ENCODE measurements at regions not wholly inside any gene's neighbourhood (a gene's known extent, or its start where the extent isn't known, plus 50 kb on each side); places are given as distances from the start of the nearest gene placed in this dataset.

GRCh38 chr11:116136987-116137674 is 632.9 kb upstream of the CADM1 start:
- no peak overlapping the region for H3K9ac ChIP-seq (ENCODE audit: low read length in 5 of 5)
- H3K36me3 ChIP-seq (ENCODE audit: control insufficient read depth in 5 of 5, insufficient read depth in 5 of 5, low read length in 5 of 5) = no peaks in the 10 kb centered on the region
- H3K4me1 ChIP-seq (ENCODE audit: control insufficient read depth in 5 of 5, insufficient read depth in 5 of 5, low read length in 5 of 5) = peaks cover 0 to 57% (median 10%) of the 10 kb centered on the region in 5 donors
- peaks cover 0 to 2% (median 0%) of the 10 kb centered on the region in 5 donors for H3K27me3 ChIP-seq (ENCODE audit: control insufficient read depth in 5 of 5, insufficient read depth in 4 of 5, low read length in 5 of 5)
- no peaks in the 10 kb centered on the region for H3K9me3 ChIP-seq (ENCODE audit: control insufficient read depth in 5 of 5, low read length in 5 of 5)
- H3K27ac ChIP-seq (ENCODE audit: low read depth, low read length) = no peak overlapping the region
- H3K4me3 ChIP-seq (ENCODE audit: low read depth in 1 of 5, low read length in 5 of 5) = no peak overlapping the region

- Histone ChIP-seq H3K9ac (ENCODE audit: low read length in 5 of 5) (no peak overlapping the region), H3K9me3 (ENCODE audit: control insufficient read depth in 5 of 5, low read length in 5 of 5) (no peaks in the 10 kb centered on the region), H3K4me1 (ENCODE audit: control insufficient read depth in 5 of 5, insufficient read depth in 5 of 5, low read length in 5 of 5) (peaks cover 0 to 58% (median 10%) of the 10 kb centered on the region in 5 donors), H3K36me3 (ENCODE audit: control insufficient read depth in 5 of 5, insufficient read depth in 5 of 5, low read length in 5 of 5) (no peaks in the 10 kb centered on the region), H3K27me3 (ENCODE audit: control insufficient read depth in 5 of 5, insufficient read depth in 4 of 5, low read length in 5 of 5) (peaks cover 0 to 2% (median 0%) of the 10 kb centered on the region in 5 donors), H3K27ac (ENCODE audit: low read depth, low read length) (no peak overlapping the region), H3K4me3 (ENCODE audit: low read depth in 1 of 5, low read length in 5 of 5) (no peak overlapping the region)
Measured at GRCh38 chr11:116135891-116136290, 631.7 kb upstream of the CADM1 start.

- peaks cover 0 to 58% (median 10%) of the 10 kb centered on the region in 5 donors for H3K4me1 ChIP-seq (ENCODE audit: control insufficient read depth in 5 of 5, insufficient read depth in 5 of 5, low read length in 5 of 5)
- H3K27ac ChIP-seq (ENCODE audit: low read depth, low read length) = no peak overlapping the region
- no peaks in the 10 kb centered on the region for H3K9me3 ChIP-seq (ENCODE audit: control insufficient read depth in 5 of 5, low read length in 5 of 5)
- H3K27me3 ChIP-seq (ENCODE audit: control insufficient read depth in 5 of 5, insufficient read depth in 4 of 5, low read length in 5 of 5) = no peaks in the 10 kb centered on the region
- no peak overlapping the region for H3K9ac ChIP-seq (ENCODE audit: low read length in 5 of 5)
- no peaks in the 10 kb centered on the region for H3K36me3 ChIP-seq (ENCODE audit: control insufficient read depth in 5 of 5, insufficient read depth in 5 of 5, low read length in 5 of 5)
- no peak overlapping the region for H3K4me3 ChIP-seq (ENCODE audit: low read depth in 1 of 5, low read length in 5 of 5)
Measured at GRCh38 chr11:116134450-116134849, 630.2 kb upstream of the CADM1 start.

- Histone ChIP-seq H3K4me1 (ENCODE audit: control insufficient read depth in 5 of 5, insufficient read depth in 5 of 5, low read length in 5 of 5) (peaks cover 0 to 50% (median 10%) of the 10 kb centered on the region in 5 donors), H3K27ac (ENCODE audit: low read depth, low read length) (no peak overlapping the region)
Measured at GRCh38 chr11:116132273-116132978, 628.2 kb upstream of the CADM1 start.

GRCh38 chr11:116130122-116130521 is 625.9 kb upstream of the CADM1 start:
- Histone ChIP-seq H3K9ac (ENCODE audit: low read length in 5 of 5) (no peak overlapping the region), H3K9me3 (ENCODE audit: control insufficient read depth in 5 of 5, low read length in 5 of 5) (no peaks in the 10 kb centered on the region), H3K36me3 (ENCODE audit: control insufficient read depth in 5 of 5, insufficient read depth in 5 of 5, low read length in 5 of 5) (no peaks in the 10 kb centered on the region), H3K27ac (ENCODE audit: low read depth, low read length) (no peak overlapping the region), H3K4me1 (ENCODE audit: control insufficient read depth in 5 of 5, insufficient read depth in 5 of 5, low read length in 5 of 5) (peaks cover 0 to 30% (median 10%) of the 10 kb centered on the region in 5 donors), H3K27me3 (ENCODE audit: control insufficient read depth in 5 of 5, insufficient read depth in 4 of 5, low read length in 5 of 5) (peaks cover 0 to 3% (median 0%) of the 10 kb centered on the region in 5 donors), H3K4me3 (ENCODE audit: low read depth in 1 of 5, low read length in 5 of 5) (no peak overlapping the region)

More at GRCh38 chr11:116132273-116132978, 628.2 kb upstream of the CADM1 start:
- Histone ChIP-seq H3K9ac (ENCODE audit: low read length in 5 of 5) (no peak overlapping the region), H3K27me3 (ENCODE audit: control insufficient read depth in 5 of 5, insufficient read depth in 4 of 5, low read length in 5 of 5) (no peaks in the 10 kb centered on the region), H3K36me3 (ENCODE audit: control insufficient read depth in 5 of 5, insufficient read depth in 5 of 5, low read length in 5 of 5) (no peaks in the 10 kb centered on the region), H3K9me3 (ENCODE audit: control insufficient read depth in 5 of 5, low read length in 5 of 5) (no peaks in the 10 kb centered on the region), H3K4me3 (ENCODE audit: low read depth in 1 of 5, low read length in 5 of 5) (no peak overlapping the region)

GRCh38 chr11:116129456-116129855 is 625.2 kb upstream of the CADM1 start:
- H3K9me3 ChIP-seq (ENCODE audit: control insufficient read depth in 5 of 5, low read length in 5 of 5) = no peaks in the 10 kb centered on the region
- H3K27ac ChIP-seq (ENCODE audit: low read depth, low read length) = no peak overlapping the region
- no peak overlapping the region for H3K9ac ChIP-seq (ENCODE audit: low read length in 5 of 5)
- H3K4me1 ChIP-seq (ENCODE audit: control insufficient read depth in 5 of 5, insufficient read depth in 5 of 5, low read length in 5 of 5) = peaks cover 0 to 23% (median 10%) of the 10 kb centered on the region in 5 donors
- H3K27me3 ChIP-seq (ENCODE audit: control insufficient read depth in 5 of 5, insufficient read depth in 4 of 5, low read length in 5 of 5) = peaks cover 0 to 5% (median 0%) of the 10 kb centered on the region in 5 donors
- H3K4me3 ChIP-seq (ENCODE audit: low read depth in 1 of 5, low read length in 5 of 5) = no peak overlapping the region
- no peaks in the 10 kb centered on the region for H3K36me3 ChIP-seq (ENCODE audit: control insufficient read depth in 5 of 5, insufficient read depth in 5 of 5, low read length in 5 of 5)

- Histone ChIP-seq H3K9ac (ENCODE audit: low read length in 5 of 5) (no peak overlapping the region), H3K9me3 (ENCODE audit: control insufficient read depth in 5 of 5, low read length in 5 of 5) (no peaks in the 10 kb centered on the region), H3K4me1 (ENCODE audit: control insufficient read depth in 5 of 5, insufficient read depth in 5 of 5, low read length in 5 of 5) (peaks cover 0 to 2% (median 0%) of the 10 kb centered on the region in 5 donors)
Measured at GRCh38 chr11:116126562-116126961, 622.3 kb upstream of the CADM1 start.

GRCh38 chr11:116124922-116125714 is 620.9 kb upstream of the CADM1 start:
- Histone ChIP-seq H3K4me1 (ENCODE audit: control insufficient read depth in 5 of 5, insufficient read depth in 5 of 5, low read length in 5 of 5) (peaks cover 0 to 2% (median 0%) of the 10 kb centered on the region in 5 donors), H3K36me3 (ENCODE audit: control insufficient read depth in 5 of 5, insufficient read depth in 5 of 5, low read length in 5 of 5) (no peaks in the 10 kb centered on the region), H3K4me3 (ENCODE audit: low read depth in 1 of 5, low read length in 5 of 5) (no peak overlapping the region), H3K9ac (ENCODE audit: low read length in 5 of 5) (no peak overlapping the region), H3K9me3 (ENCODE audit: control insufficient read depth in 5 of 5, low read length in 5 of 5) (no peaks in the 10 kb centered on the region), H3K27me3 (ENCODE audit: control insufficient read depth in 5 of 5, insufficient read depth in 4 of 5, low read length in 5 of 5) (peaks cover 0 to 5% (median 0%) of the 10 kb centered on the region in 5 donors), H3K27ac (ENCODE audit: low read depth, low read length) (no peak overlapping the region)

More at GRCh38 chr11:116126562-116126961, 622.3 kb upstream of the CADM1 start:
- H3K27ac ChIP-seq (ENCODE audit: low read depth, low read length) = no peak overlapping the region
- peaks cover 0 to 5% (median 0%) of the 10 kb centered on the region in 5 donors for H3K27me3 ChIP-seq (ENCODE audit: control insufficient read depth in 5 of 5, insufficient read depth in 4 of 5, low read length in 5 of 5)
- H3K4me3 ChIP-seq (ENCODE audit: low read depth in 1 of 5, low read length in 5 of 5) = no peak overlapping the region
- no peaks in the 10 kb centered on the region for H3K36me3 ChIP-seq (ENCODE audit: control insufficient read depth in 5 of 5, insufficient read depth in 5 of 5, low read length in 5 of 5)

GRCh38 chr11:116123739-116124138 is 619.5 kb upstream of the CADM1 start:
- H3K27ac ChIP-seq (ENCODE audit: low read depth, low read length) = no peak overlapping the region
- H3K4me3 ChIP-seq (ENCODE audit: low read depth in 1 of 5, low read length in 5 of 5) = no peak overlapping the region
- no peaks in the 10 kb centered on the region for H3K9me3 ChIP-seq (ENCODE audit: control insufficient read depth in 5 of 5, low read length in 5 of 5)
- no peak overlapping the region for H3K9ac ChIP-seq (ENCODE audit: low read length in 5 of 5)
- H3K36me3 ChIP-seq (ENCODE audit: control insufficient read depth in 5 of 5, insufficient read depth in 5 of 5, low read length in 5 of 5) = no peaks in the 10 kb centered on the region
- peaks cover 0 to 2% (median 0%) of the 10 kb centered on the region in 5 donors for H3K4me1 ChIP-seq (ENCODE audit: control insufficient read depth in 5 of 5, insufficient read depth in 5 of 5, low read length in 5 of 5)
- peaks cover 0 to 5% (median 0%) of the 10 kb centered on the region in 5 donors for H3K27me3 ChIP-seq (ENCODE audit: control insufficient read depth in 5 of 5, insufficient read depth in 4 of 5, low read length in 5 of 5)
